IPS DF 6.9 (cell line): ENCODE measurements at regions not wholly inside any gene's neighbourhood (a gene's known extent, or its start where the extent isn't known, plus 50 kb on each side); places are given as distances from the start of the nearest gene placed in this dataset.

ENCODE experiments used
- DNase-seq: peaks from one replicate; pipeline ENCODE4 v3.0.0-alpha.2; 2013; ENCODE audit warnings: low read depth, low spot score
- H3K27ac ChIP-seq: one replicate; pipeline ENCODE4 v1.5.1; 2013; ENCODE audit warnings: low read length, control low read depth
- H3K27me3 ChIP-seq: 2 replicates; pipeline ENCODE4 v1.6.1; 2013; ENCODE audit warnings: mild to moderate bottlenecking, low read length; ENCODE audit not compliant: control insufficient read depth, insufficient read depth
- H3K36me3 ChIP-seq: 2 replicates; pipeline ENCODE4 v1.6.1; 2013; ENCODE audit warnings: low read length; ENCODE audit not compliant: control insufficient read depth, insufficient read depth
- H3K4me1 ChIP-seq: 2 replicates; pipeline ENCODE4 v1.6.1; 2013; ENCODE audit warnings: low read length; ENCODE audit not compliant: control insufficient read depth, insufficient read depth
- H3K4me3 ChIP-seq: 2 replicates; pipeline ENCODE4 v1.5.1; 2013; ENCODE audit warnings: mild to moderate bottlenecking, low read length
- H3K9me3 ChIP-seq: 2 replicates; pipeline ENCODE4 v1.6.1; 2013; ENCODE audit warnings: low read length, inconsistent platforms; ENCODE audit not compliant: control insufficient read depth, insufficient read depth
- WGBS: extraction: QIAGEN DNeasy Blood & Tissue Kit; methylation state at CpG from one replicate; pipeline ENCODE4 v1.1.7; 2013; ENCODE audit warnings: mixed read lengths, missing lambda C conversion rate; ENCODE audit not compliant: insufficient read length, insufficient coverage; 5-methylcytosine and 5-hydroxymethylcytosine counted together

DNA sequence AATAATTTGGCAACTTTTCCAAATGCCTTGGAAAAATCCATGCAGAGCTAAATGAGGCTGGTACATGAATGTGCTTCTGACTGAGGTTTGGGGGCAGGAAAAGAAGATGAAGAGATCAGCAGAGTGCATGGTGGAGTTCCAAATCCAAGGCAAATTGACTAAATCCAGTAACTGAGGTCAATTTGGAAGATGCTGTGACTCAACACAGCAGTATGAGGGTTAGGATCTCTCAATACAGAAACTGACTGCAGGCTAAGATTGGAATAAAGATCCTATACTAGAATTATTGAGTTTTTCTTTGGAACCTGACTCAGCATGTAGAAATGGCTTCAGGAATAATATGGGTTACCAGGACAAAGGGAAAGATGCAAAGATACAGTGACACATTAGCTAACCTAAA, 99.3 kb upstream of the FAT3 start:
- Histone ChIP-seq H3K4me1 (no peaks in the 10 kb centered on the region), H3K4me3 (no peak overlapping the region), H3K36me3 (no peaks in the 10 kb centered on the region), H3K9me3 (no peaks in the 10 kb centered on the region), H3K27me3 (no peaks in the 10 kb centered on the region; the same call in 1 of the 2 replicates), H3K27ac (no peak overlapping the region)
- no peak for DNase-seq

DNA sequence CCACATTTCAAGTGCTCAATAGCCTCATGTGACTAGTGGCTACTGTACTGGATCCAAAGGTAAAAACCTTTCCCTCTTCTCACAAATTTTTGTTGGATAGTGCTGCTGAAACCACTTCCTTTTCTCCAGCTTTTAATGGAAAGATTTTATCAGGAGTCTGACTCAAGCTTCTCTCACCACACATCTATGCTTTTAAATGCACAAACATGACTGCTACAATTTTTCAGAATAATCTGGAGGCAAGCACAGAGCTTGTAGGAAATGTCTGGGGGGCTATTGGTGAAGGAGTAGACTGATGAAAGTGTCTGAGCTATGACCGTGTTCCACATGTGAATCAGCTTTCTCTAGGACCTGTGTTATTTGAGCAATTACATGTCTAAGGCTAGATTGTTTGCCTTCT, 101.1 kb upstream of the FAT3 start:
- no CpG with 5 or more reads among the region's 1 CpG for WGBS
- Histone ChIP-seq H3K27ac (no peak overlapping the region), H3K9me3 (no peaks in the 10 kb centered on the region), H3K27me3 (no peaks in the 10 kb centered on the region; the same call in 1 of the 2 replicates), H3K4me3 (no peak overlapping the region), H3K4me1 (no peaks in the 10 kb centered on the region), H3K36me3 (no peaks in the 10 kb centered on the region)
- no peak for DNase-seq

DNA sequence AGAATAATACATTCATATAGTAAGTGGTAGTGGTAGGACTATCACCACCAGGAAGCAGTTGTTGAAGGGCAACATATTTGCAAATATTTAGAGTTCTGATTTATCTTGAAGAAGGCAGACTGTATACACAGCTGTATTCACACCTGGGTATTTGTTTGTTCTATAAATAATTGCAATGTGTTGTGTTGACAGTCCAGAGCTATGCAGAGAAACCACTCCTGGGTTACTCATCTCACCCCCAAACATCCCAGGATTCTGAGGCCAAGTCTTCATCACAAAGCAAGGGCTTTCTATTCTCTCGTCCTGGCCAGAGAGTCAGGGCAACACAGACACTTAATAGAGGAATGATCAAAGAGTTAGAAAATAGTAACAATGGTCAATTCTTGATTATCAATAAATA, 102.1 kb upstream of the FAT3 start:
- no peaks in the 10 kb centered on the region for H3K9me3 ChIP-seq
- DNase-seq: no peak
- H3K4me1 ChIP-seq: no peaks in the 10 kb centered on the region
- no peak overlapping the region for H3K27ac ChIP-seq
- no peaks in the 10 kb centered on the region for H3K36me3 ChIP-seq
- WGBS: no CpG with 5 or more reads among the region's 1 CpG
- no peak overlapping the region for H3K4me3 ChIP-seq
- no peaks in the 10 kb centered on the region; the same call in 1 of the 2 replicates for H3K27me3 ChIP-seq

DNA sequence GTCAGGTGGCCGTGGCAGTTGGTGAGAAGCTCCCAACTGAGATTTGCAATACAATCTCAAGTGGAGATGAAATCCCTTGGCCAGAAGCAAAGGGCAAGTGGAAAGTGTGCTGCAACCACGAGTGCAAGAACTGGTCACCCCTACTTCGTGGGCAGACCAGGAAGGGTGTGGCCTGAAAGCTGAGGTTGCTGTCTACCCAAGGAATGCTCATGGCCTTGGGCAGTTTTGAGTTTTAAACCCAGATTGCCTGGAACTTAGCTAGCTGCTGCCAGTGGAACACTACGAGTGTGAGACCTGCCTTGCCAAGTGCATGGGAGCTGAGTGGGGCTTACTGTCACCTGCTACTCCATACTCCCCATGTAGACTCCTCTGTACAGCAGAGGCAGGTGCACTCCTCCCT, 113.3 kb upstream of the FAT3 start:
- Histone ChIP-seq H3K27ac (no peak overlapping the region), H3K36me3 (no peaks in the 10 kb centered on the region), H3K4me3 (no peak overlapping the region), H3K27me3 (no peaks in the 10 kb centered on the region), H3K4me1 (peaks cover 7% of the 10 kb centered on the region; the same call in 1 of the 2 replicates), H3K9me3 (no peaks in the 10 kb centered on the region)
- WGBS: no CpG with 5 or more reads among the region's 4 CpGs
- DNase-seq: no peak

DNA sequence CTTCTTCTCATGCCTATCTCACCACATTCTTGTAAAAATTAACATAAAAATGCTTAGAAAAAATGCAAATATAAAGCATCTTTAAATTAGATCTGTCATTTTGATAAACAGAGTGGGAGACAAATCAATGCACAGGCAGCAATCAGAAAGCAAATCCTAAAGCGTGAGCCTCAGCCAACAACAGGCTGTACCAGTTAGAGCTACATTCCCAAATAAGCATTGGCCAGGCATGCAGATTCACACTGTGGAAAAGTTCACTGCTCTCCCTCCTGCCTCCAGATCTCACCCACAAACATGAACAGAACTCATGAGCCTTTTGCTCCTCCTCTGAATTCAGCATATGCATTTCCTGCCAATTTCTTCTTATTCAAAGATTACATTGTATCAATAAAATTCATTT, 115.2 kb upstream of the FAT3 start:
- no peaks in the 10 kb centered on the region for H3K36me3 ChIP-seq
- no CpG with 5 or more reads among the region's 1 CpG for WGBS
- no peak overlapping the region for H3K4me3 ChIP-seq
- DNase-seq: no peak
- no peaks in the 10 kb centered on the region for H3K9me3 ChIP-seq
- no peaks in the 10 kb centered on the region for H3K27me3 ChIP-seq
- H3K4me1 ChIP-seq: peaks cover 7% of the 10 kb centered on the region; the same call in 1 of the 2 replicates
- H3K27ac ChIP-seq: no peak overlapping the region

DNA sequence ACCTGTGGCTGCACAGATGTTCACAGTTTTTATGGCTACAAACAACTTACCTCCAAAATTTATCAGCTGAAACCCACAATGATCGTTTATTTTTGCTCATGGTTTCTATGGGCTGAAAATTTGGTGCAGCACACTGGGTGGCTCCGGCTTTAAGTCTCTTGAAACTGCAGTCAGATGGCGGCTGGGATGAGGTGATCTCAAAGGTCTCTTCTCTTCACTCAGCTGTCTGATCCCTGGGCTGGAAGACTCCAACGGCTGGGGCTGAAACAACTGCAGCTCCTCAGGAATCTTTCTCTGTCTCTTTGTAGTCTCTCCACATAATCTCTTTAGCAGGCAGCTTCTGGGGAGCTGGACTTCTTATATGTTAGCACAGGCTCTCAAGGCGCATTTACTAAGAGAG, 117.3 kb upstream of the FAT3 start:
- Histone ChIP-seq H3K36me3 (no peaks in the 10 kb centered on the region), H3K27ac (no peak overlapping the region), H3K27me3 (no peaks in the 10 kb centered on the region), H3K4me1 (peaks cover 7% of the 10 kb centered on the region; the same call in 1 of the 2 replicates), H3K4me3 (no peak overlapping the region), H3K9me3 (no peaks in the 10 kb centered on the region)
- DNase-seq: no peak
- WGBS: no CpG with 5 or more reads among the region's 5 CpGs

DNA sequence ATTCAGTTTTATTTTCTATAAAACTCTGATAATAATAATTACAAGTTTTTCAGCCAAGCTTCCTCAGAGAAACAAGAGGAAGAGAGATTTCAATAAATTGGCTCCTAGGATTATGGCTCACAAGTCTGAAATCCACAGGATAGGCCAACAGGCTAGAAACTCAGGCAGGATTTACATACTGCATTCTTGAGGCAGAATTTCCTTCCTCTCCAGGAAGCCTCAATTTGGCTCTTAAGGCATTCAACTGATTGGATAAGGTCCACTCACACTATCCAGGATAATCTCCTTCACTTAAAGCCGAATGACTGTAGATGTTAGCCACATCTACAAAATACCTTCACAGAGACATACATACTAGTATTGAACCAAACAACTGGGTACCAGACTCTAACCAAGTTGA, 120.3 kb upstream of the FAT3 start:
- peak; percentile 16 for DNase-seq
- no peak overlapping the region for H3K27ac ChIP-seq
- H3K4me3 ChIP-seq: no peak overlapping the region
- H3K4me1 ChIP-seq: no peaks in the 10 kb centered on the region; the same call in 1 of the 2 replicates
- no peaks in the 10 kb centered on the region for H3K36me3 ChIP-seq
- no peaks in the 10 kb centered on the region for H3K27me3 ChIP-seq
- no peaks in the 10 kb centered on the region for H3K9me3 ChIP-seq
- WGBS: no CpG with 5 or more reads among the region's 1 CpG

DNA sequence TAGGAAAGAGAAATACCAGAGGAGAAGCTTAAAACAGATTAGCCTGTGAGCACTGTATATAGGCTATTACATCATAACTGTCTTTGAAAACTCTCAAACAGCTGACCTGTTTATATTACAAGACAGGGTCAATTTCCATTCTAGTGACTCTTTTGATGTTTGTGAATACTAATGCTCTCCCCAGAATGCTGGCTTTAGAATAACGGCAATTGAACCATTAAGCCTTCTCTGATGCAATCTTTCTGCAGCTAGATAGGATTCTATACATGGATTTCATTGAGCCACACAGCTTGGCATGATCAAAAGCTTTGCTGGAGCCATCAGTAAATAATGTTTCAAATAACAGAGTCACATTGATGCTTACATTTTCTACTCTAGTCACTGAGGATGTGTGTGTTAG, 122.7 kb upstream of the FAT3 start:
- no peaks in the 10 kb centered on the region for H3K9me3 ChIP-seq
- H3K27me3 ChIP-seq: no peaks in the 10 kb centered on the region
- no peaks in the 10 kb centered on the region for H3K4me1 ChIP-seq
- no peaks in the 10 kb centered on the region for H3K36me3 ChIP-seq
- DNase-seq: no peak
- WGBS: no CpG with 5 or more reads among the region's 1 CpG
- H3K27ac ChIP-seq: no peak overlapping the region
- H3K4me3 ChIP-seq: no peak overlapping the region

DNA sequence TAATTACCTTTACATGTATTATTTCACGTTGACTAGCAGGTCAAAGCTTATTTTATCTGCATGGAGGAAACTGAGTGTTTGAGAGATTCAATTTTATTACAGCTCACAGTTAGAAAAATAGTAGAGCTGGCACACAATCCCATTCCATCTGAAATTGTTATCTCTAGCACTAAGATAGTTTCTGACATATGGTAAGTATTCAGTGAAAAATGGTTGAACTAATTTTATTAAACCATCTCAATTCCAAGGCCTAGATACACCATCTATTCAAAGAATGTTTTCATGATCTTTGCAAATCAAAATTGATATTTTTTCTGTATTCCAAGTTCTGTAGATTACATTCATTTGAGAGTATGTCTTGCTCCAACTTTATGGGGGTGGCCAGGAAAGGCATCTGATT, 125.4 kb upstream of the FAT3 start:
- H3K9me3 ChIP-seq: no peaks in the 10 kb centered on the region
- no peak overlapping the region for H3K27ac ChIP-seq
- WGBS: no CpG with 5 or more reads among the region's 1 CpG
- H3K4me1 ChIP-seq: no peaks in the 10 kb centered on the region
- no peaks in the 10 kb centered on the region for H3K36me3 ChIP-seq
- no peaks in the 10 kb centered on the region for H3K27me3 ChIP-seq
- no peak for DNase-seq
- H3K4me3 ChIP-seq: no peak overlapping the region

DNA sequence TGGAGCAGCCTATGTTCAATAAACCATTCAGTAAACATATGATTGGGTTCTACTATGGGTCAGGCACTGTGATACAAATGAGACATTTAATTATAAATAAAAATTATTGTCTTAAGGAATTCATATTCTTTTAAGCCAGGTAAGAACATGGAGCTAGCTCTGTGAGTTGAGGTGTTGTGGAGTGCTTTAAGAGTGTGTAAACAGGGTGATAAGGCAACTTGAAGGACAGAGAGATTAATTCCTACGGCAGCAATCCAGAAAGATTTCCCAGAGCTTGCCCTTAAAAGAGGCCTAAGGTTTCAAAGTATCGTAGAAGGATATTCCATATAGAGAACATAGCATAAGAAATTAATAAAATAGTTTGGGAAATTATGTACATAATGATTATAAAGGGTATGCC, 126.4 kb upstream of the FAT3 start:
- no peak for DNase-seq
- Histone ChIP-seq H3K4me1 (no peaks in the 10 kb centered on the region), H3K27me3 (no peaks in the 10 kb centered on the region), H3K4me3 (no peak overlapping the region), H3K27ac (no peak overlapping the region), H3K9me3 (no peaks in the 10 kb centered on the region), H3K36me3 (no peaks in the 10 kb centered on the region)
- no CpG with 5 or more reads among the region's 2 CpGs for WGBS

DNA sequence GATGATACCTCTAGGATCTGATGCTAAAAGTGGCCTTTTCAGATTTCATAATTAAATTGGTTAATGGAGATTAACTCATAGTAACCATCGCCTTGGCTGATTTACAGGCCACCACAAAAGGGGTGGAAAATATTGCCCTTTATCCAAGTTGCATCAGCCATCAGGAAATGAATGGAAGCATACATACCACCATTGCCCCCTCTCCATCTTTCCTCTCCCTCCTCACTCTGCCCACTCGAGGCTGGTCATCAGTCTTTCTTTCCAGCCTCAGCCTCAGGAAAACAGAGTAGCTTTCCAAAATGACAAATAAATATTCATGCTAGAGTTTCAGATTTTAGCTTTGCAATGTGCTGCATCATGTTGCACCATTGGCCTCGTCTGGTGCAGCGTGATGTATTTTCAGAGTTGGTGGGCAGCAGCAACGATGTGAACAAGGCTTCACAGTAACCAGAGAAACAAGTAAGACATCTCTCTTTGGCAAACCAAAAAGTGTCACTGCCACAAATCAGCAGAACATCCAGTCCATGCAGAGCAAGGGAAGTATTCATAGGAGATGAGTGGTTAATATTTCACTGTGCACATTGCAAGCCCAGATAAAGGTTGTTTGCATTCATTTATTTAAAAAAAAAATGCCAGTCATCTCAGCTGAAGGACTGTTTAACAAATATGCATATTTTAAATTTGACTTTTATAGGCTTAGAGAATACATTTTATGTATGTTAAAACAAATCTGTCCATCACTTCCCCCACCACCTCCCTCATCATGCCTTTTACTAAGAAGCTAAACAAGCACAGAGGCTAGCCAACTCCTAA, 136.7 kb upstream of the FAT3 start:
- Histone ChIP-seq H3K4me1 (no peaks in the 10 kb centered on the region), H3K4me3 (no peak overlapping the region), H3K27me3 (no peaks in the 10 kb centered on the region), H3K27ac (no peak overlapping the region), H3K36me3 (no peaks in the 10 kb centered on the region), H3K9me3 (no peaks in the 10 kb centered on the region)
- DNase-seq: no peak
- WGBS: no CpG with 5 or more reads among the region's 5 CpGs
